HG03280 (cell line): ENCODE measurements at regions not wholly inside any gene's neighbourhood (a gene's known extent, or its start where the extent isn't known, plus 50 kb on each side); places are given as distances from the start of the nearest gene placed in this dataset.
"Not testable (repeated sequence)": the region's sequence is repeated elsewhere in the genome, so short reads cannot be mapped to it uniquely, and the experiment has no call there.

Experiments
- ATAC-seq: cut with Tn5 transposase; IDR thresholded peaks from one replicate; pipeline ENCODE4 v1.9.1; 2021; ENCODE audit warnings: mild to moderate bottlenecking, moderate library complexity; ENCODE audit not compliant: unreplicated experiment

DNA sequence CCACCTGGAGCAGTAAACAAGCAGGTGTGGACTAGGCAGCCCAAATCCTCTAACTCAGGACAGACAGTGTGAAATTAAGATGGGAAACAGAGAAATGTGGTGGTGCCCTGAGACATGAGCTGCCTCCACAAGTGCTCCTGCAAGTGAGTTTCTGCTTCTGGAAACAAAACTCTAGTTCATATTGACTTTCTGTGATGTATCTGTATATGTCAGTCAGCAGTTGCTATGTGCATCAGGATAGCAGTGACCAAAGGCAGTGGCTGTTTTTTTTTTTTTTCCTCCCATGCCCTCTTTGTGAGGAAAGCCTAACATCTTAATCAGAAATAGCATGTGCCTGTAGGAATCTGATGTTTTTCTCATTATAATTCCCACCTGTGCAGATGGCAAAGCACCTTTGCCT lies 318.4 kb upstream of the SEMA6A start:
- no peak for ATAC-seq

DNA sequence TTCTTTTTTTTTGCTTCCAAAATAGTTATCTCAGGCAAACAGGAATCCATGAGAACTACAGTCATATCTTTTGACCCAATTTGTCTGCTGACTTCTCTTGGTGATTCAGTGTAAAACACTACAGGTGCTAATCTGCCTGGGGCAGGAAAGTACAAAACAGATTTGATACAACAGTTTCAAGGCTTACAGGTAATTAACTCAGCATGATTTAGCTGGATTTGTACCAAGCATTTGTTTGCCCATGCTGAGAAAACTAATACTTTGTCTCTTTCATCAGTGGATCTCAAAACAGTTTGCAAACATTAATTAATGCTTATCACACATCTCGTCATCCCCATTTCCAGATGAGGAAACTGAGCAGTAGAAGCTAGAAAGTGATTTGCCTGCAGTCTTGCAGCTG lies 312.5 kb upstream of the SEMA6A start:
- no peak for ATAC-seq

DNA sequence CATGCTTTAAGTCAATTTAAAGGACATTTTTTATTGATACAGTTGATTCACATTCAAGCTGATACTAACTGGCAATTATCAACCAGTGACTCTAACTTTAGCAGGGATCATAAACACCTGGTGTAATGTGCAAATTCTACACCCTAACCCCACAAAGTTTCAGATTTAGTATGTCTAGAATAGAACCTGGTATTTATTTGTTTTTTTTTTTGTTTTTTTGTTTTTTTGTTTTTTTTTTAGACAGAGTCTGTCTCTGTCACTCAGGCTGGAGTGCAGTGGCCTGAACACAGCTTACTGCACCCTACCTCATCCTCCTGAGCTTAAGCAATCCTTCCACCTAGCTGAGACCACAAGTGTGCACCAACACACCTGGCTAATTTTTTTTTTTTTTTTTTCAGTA lies 311.2 kb upstream of the SEMA6A start:
- ATAC-seq = no peak

DNA sequence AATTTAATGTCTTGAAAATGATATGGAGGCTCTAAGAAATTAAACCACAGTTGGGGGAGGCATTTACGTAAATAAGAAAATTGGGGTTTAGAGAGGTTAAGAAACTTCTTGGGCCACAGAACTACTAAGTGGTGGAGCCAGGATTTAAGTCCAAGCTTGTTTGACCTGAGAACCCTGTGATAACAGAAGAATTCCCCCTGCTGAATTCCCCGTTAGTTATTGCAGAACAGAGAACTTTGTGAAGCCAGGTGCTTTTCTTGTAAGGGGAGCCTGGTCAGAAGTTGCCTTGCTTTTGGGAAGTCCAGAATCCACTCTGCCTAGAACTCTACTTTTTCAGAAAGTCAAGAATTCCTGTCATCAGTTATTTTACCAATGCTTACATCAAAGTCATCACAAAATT lies 309.3 kb upstream of the SEMA6A start:
- ATAC-seq = no peak

DNA sequence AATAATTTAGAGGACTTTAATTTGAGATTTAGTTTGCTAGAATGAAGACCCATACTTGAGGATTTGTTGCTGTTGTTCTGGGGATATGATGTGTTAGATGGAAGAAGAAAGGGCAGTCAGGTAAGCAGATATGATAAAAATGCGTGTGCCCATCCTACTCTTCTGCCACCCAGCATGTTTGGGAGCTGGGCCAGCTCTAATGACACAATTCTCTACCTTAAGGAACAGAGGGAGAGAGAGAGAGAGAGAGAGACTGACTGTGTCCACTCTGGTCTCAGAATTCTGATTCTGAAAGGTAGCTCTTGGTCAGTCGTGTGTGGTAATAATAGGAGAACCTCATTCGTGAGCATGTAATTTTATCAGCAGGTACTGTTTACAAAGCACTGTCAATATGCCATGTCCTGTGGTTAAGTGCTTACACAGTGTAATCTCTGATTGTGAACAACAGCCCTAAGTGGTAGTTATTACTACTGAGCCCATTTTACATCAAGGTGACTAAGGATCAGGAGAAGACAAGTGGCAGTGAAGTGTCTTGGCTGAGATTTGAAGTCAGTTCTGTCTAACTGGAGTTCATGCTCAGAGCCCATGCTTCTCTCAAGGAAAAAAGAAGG lies 307.4 kb upstream of the SEMA6A start:
- no peak for ATAC-seq

DNA sequence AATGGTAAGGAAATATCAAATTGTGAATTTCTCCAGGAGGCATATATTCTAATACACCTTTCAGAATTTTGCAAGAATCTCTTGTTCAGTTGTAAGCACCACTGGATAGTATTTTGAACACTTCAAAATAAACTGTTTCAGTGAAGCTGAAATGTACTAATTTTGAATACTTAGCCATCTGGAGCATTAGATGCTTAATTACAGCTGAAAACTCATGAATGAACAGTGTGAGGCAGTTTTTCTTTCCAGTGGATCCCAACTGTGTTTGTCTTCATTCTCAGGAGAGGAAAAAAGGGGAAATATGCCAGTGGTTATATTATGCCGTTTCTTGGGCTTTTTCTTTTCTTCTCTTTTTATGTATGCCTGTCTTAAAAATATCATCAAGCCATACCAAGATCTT lies 306.0 kb upstream of the SEMA6A start:
- no peak for ATAC-seq

DNA sequence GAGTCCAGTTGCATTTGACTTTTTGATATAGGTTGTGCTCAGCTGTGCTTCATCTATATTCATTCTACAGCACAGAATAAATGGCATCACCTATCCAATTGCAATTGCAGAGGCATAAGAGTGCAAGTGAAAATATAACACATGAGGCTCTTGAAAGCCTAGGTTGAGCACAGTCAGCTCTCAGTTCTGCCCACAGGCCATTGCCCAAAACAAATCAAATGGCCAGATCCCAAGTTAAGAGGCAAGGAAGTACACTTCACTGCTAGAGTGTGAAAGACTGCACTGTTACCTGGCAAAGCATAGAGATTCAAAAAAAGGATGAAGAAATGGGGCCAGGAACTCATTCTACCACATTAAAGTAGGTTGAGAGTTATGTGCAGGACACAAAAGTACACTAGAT lies 305.5 kb upstream of the SEMA6A start:
- ATAC-seq = no peak

DNA sequence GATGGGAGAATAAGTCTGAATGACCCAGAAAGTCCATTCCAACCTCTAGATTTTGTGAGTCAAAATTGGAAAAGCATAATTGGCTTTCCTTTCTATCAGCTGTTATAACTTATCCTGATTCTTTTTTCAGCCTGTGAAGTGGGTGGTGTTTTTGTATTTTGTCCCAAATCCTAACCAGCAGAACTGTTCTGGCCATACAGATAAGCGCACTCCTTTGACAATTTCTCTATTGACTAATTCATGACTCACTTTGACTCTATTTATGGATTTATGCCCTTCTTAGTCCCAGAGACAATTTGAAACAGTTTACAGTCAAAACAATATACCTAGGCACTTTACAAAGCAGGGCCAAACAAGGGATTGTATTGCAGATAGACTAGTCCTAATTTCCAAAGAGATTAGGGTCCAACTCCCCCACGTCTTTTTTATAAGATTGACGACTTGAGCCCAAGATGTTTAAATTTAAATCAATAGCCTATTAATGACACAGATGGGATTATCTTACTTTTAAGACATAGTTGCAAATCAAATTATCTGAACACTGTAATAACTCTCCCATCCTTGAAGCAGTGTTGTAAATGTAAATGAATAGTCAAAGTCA lies 301.7 kb upstream of the SEMA6A start:
- ATAC-seq = no peak

DNA sequence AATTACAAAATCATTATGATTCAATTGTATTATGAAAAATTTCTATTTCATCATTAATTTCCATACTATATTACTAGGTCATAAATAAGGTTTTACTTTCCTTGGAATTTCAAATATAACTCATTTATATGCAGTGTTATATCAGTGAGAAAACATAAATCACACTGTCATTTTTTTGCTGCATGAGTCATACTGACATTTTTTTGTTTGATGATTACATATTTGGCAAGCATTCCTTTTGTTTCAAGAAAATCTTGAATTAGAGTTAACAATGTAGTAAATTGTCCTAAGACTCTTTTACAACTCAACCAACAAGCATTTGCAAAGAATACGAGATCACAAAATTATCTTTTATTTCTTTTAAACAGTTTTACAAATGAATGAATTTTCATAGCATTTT lies 298.4 kb upstream of the SEMA6A start:
- ATAC-seq = no peak

DNA sequence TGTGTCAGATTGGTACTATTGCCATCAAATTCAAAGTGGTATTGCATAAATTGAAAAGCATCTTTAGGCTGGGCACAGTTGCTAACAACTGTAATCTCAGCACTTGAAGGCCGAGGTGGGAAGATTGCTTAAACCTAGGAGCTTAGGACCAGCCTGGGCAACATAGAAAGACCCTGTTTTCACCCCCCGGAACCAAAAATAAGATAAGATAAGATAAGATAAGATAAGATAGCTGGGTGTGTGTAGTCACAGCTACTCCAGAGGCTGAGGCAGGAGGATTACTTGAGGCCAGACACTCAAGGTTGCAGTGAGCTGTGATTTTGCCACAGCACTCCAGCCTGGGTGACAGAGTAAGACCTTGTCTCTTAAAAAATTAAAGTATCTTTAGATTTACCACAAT lies 297.9 kb upstream of the SEMA6A start:
- ATAC-seq = no peak

DNA sequence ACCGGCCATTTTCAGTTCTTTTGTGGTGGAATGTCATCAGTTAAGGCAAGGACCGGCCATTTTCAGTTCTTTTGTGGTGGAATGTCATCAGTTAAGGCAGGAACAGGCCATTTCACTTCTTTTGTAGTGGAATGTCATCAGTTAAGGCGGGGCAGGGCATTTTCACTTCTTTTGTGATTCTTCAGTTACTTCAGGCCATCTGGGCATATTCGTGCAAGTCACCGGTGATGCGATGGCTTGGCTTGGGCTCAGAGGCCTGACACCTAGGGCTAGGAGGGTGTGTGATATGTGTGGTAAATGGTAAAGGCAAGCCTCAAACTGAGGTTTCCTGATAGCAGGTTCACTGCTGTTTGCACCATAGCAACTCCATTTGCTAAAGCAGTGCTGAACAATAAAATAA lies 293.2 kb upstream of the SEMA6A start:
- ATAC-seq = not testable (repeated sequence)

DNA sequence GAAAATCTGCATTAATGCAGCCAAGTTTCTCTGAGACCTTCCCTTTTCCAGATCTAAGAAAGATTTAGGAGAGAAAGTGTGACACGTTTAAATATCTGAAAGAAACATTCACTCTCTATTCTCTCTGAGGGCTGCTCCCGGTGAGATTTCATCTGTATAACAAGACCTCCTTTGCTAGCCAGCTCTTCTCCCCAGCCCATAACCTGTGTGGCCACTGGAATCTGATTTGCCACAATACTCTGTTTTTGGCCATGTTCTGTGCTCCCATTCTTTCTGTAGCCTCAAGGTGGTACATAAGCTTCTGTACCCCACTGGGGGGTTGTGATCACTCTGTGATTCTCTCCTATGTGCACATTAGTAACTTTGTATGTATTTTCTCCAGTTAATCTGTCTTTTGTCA lies 291.0 kb upstream of the SEMA6A start:
- no peak for ATAC-seq

DNA sequence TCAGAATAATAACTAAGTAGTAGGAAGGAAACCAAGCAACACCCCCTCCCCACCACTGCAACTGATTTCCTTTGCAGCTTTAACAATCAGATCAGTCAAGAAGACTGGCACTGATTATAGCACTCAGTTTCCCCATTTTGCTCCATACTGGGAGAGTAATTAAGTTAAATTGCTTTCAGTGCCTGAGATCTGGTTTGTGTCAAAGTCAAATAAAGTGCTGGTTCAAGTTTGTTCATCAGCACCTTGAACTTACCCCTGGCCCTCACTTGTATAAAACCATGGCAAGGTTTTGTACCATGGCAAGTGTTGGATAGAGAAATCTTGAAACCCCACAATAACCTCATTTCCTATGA lies 290.2 kb upstream of the SEMA6A start:
- no peak for ATAC-seq

DNA sequence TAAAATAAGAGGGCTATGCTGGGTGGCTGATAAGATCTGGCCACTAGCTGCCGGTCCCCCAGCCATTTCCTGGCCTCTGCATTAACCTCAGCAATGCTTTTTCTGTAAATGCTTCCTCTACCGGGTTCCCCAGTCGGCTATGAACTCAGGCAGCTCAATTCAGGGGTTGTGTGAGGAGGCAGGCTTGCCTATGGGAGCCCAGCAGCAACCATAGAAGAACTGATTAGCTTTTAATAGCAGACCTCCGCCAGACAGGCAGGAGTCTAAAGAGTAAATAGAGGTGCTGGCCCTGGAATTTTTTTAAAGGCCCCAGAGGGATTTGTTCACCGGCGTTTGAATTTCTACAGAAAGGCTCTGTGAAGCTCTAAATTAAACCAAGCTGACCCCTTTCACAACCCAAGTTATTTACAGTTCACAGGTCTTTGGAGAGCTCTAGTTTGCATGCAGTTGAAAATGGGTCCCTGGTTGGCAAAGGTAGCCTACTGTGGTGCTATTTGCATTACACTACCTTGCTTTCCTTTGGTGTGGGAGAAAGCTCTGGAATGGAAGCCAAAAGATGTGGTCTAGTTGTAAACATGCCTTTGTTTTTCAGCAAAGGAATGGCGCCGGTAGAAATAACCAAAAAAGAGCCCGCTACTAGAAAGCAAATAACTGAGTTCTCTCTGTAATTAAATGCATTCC lies 289.7 kb upstream of the SEMA6A start:
- ATAC-seq = no peak

DNA sequence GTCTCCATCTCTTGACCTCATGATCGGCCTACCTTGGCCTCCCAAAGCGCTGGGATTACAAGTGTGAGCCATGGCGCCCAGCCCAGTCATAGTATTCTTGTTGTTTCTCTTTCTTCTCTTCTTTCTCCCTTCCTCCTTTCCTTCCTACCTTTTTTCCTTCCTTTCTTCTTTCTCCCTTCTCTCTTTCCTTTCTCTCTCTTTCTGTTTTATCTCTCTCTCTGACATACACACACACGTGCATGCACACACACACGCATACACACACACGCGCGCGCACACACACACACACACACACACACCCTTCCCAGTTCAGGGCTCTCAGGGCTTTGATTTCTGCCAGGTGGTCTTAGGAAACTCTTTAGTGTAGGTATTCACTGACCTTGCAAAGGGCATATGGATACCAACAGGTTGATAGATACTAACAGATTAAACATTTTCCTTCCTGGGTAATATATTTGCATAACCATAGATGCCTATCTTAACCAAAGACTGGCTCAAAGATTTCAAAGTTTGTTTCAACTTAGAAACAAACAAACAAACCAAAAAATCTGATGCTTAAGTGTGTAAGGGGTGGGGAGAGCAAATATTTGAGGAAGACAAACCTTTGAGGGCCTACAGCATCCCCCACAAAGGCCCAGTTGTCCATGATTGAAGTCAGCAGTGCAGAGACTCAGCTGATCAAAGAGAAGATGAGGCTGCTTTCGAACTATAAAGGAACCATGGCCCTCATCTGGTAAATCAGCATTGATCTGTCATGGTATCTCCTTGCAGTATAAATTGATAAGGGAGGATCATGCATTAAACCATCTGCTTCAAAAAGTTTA lies 288.2 kb upstream of the SEMA6A start:
- no peak for ATAC-seq

DNA sequence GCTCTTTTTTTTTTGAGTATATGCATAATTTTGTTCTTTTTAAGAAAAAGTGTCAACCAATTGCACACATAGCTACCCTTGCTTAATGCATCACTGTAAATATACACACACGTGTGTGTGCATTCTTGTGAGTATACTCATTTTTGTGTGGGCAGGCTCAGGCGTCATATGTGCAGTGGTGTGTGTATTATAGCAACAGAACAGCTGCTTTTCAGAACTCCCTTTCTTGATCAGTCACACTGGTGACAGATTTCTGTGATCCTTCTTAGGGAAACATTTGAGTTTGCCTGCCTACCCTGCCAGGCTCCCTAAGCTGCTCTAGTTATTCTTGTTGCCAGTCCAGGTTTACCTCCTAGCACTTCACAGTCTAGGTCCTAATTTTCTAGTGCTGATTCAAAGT lies 287.0 kb upstream of the SEMA6A start:
- no peak for ATAC-seq

DNA sequence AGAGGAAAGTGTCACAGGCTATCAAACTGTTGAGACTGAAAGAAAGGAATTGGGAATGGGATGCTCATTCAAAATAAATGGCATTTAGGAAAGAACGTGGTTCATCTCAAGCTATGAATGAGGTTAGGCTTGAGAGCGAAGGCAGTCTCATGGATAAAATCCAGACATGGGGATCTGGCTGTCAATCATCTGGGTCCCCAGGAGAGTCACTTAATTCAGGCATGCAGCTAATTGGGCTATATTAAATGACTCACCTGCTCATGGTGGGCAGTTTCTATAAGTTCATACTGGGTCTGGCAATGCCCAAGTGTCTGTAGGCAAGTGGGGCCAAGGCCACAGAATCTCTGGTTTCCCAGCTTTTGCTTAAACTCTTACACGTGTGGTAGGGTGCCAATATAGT lies 286.5 kb upstream of the SEMA6A start:
- no peak for ATAC-seq

DNA sequence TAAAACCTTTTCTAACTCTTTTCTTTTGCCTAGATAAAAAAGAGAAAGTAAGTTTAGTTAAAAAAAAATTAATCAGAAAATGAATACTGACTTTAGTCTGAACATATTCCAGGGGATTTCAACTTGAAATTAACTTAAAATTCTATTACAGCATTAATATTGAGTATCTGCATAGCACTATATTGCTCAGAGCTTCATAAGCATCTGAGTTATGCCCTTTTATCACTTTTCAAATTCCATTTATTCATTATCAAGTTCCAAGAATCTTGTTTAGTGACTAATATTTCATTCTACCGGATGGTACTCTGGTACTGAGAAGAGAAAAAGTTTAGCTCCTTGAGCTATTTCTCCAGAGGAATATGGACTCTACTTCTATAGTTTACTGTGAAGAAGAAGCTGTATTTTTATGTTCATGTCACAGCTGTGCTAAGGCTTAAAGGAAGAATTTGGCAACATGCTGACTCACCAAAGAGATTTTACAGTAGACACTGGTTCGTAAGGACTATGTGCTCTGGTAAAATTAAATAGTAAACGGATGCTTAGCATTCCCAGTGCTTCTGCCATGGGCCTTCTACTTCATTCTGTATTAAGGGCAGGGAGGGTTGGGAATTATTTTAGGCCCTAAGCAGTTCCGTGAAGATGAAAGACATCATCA lies 285.2 kb upstream of the SEMA6A start:
- no peak for ATAC-seq

DNA sequence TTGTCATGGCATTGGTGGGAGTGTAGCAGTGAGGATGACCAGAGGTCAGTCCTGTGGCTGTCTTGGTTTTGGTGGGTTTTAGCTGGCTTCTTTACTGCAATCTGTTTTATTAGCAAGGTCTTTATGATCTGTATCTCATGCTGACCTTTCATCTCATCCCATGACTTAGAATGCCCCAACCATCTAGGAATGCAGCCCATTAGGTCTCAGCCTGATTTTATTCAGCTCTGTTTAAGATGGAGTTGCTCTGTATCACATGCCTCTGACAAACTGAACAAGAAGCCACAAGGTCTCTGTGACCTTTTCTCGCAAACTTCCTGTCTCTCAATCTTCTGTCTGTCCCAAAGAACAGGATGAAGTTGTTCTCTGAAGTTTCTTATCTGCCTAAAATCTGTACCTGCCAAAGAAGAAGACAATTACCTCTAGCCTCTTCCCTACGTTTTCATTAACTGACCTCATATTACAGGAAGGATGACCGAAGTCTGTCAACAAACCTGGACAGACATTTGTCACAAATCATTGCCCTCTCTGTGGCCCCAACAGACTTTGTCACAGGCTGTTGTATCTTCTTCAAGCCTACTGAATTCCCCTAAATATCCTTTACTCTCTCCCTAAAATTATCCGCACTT lies 284.2 kb upstream of the SEMA6A start:
- no peak for ATAC-seq

DNA sequence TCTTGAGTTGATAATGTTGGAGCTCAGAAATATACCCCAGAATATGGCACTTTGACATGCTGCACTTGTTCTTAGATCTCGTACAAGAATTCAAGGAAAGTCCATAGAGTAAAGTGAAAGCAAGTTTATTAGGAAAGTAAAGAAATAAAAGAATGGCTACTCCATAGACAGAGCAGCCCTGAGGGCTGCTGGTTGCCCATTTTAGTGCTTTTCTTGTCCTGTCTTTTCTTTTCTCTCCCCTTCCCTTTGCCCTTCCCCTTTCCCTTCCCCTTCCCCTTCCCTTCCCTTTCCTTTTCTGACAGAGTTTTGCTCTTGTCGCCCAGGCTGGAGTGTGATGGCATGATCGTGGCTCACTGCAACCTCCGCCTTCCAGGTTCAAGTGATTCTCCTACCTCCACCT lies 283.4 kb upstream of the SEMA6A start:
- not testable (repeated sequence) for ATAC-seq

DNA sequence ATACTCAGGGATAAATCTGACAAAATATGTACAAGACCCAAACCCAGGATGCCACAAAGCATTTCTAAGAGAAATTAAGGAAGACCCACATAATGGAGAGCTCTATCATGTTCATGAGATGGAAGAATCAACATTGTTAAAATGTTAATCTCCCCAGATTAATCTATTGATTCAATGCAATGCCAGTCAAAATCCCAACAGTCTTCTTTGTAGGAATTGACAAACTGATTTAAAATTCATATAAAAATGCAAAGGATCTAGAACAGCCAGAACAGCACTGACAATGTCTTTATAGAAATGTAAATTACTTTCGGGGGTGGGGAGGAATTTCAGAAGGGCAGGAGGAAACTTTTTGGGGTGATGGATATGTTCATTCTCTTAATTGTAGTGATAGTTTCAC lies 281.6 kb upstream of the SEMA6A start:
- no peak for ATAC-seq
